ENCODE measurements at regions not wholly inside any gene's neighbourhood (a gene's known extent, or its start where the extent isn't known, plus 50 kb on each side); places are given as distances from the start of the nearest gene placed in this dataset.

GRCh38 chr5:56501781-56502557 lies 268.8 kb upstream of the ANKRD55 start (continued):
- TF ChIP-seq CTCFL (IDR thresholded peaks at IDR 0.05; ENCODE audit: borderline replicate concordance, insufficient read depth, low read depth, low read length, poor library complexity, severe bottlenecking) = no peak
- TF ChIP-seq E2F5 (CRISPR knock-in tag; IDR thresholded peaks at IDR 0.05) = no peak
- no peak for TF ChIP-seq ZNF449 (CRISPR knock-in tag; IDR thresholded peaks at IDR 0.05)
- TF ChIP-seq BRF1 (IDR thresholded peaks at IDR 0.05; ENCODE audit: borderline replicate concordance, extremely low read depth, insufficient read length) = no peak
- TF ChIP-seq MXI1 (IDR thresholded peaks at IDR 0.05; ENCODE audit: low read depth, low read length) = no peak
- TF ChIP-seq MLLT1 (IDR thresholded peaks at IDR 0.05) = peak in 1 of 2 experiments; percentile 82; a peak in 2 of 4 replicates
- TF ChIP-seq NEUROD1 (IDR thresholded peaks at IDR 0.05; ENCODE audit: borderline replicate concordance, low read depth, low read length, partially characterized antibody) = no peak
- TF ChIP-seq PTTG1 (tag; IDR thresholded peaks at IDR 0.05; ENCODE audit: low read depth) = no peak
- peak; percentile 57 for TF ChIP-seq ARID1B (IDR thresholded peaks at IDR 0.05)
- no peak for TF ChIP-seq POLR3A (IDR thresholded peaks at IDR 0.05; ENCODE audit: borderline replicate concordance, extremely low read depth, insufficient read depth, insufficient read length)
- TF ChIP-seq CBX2 (IDR thresholded peaks at IDR 0.05; ENCODE audit: insufficient read depth, low read length, poor library complexity, severe bottlenecking) = no peak
- no peak for TF ChIP-seq RFX5 (IDR thresholded peaks at IDR 0.05; ENCODE audit: low read depth, low read length)
- TF ChIP-seq CREB1 (IDR thresholded peaks at IDR 0.05) = no peak
- no peak for TF ChIP-seq CREB1 (CRISPR knock-in tag; IDR thresholded peaks at IDR 0.05)
- no peak for TF ChIP-seq MTA2 (IDR thresholded peaks at IDR 0.05; ENCODE audit: low read depth)
- no peak for TF ChIP-seq PREB (CRISPR knock-in tag; IDR thresholded peaks at IDR 0.05)
- TF ChIP-seq ELF1 (tag; IDR thresholded peaks at IDR 0.05) = 0 out of 2 replicates have a peak, but pooled peaks have one; percentile 17
- no peak for TF ChIP-seq CCNT2 (IDR thresholded peaks at IDR 0.05; ENCODE audit: borderline replicate concordance, extremely low read depth, insufficient read length, low read depth, low read length)
- TF ChIP-seq OTX1 (CRISPR knock-in tag; IDR thresholded peaks at IDR 0.05) = no peak
- TF ChIP-seq ZNF57 (CRISPR knock-in tag; IDR thresholded peaks at IDR 0.05) = no peak
- TF ChIP-seq ZNF282 (CRISPR knock-in tag; IDR thresholded peaks at IDR 0.05) = no peak

Measured in K562 (cell line).